Panc1 (cell line): ENCODE measurements at regions not wholly inside any gene's neighbourhood (a gene's known extent, or its start where the extent isn't known, plus 50 kb on each side); places are given as distances from the start of the nearest gene placed in this dataset.

ENCODE experiments used
- POLR2AphosphoS5 ChIP-seq: IDR thresholded peaks from 2 replicates; pipeline ENCODE4 v1.6.1; 2012; ENCODE audit warnings: mild to moderate bottlenecking, low read depth, low read length, moderate library complexity
- SIN3A ChIP-seq: IDR thresholded peaks from 2 replicates; pipeline ENCODE4 v1.6.1; 2012; ENCODE audit warnings: low read depth, mild to moderate bottlenecking, low read length, moderate library complexity, borderline replicate concordance; ENCODE audit not compliant: insufficient read depth
- TF ChIP-seq, protein P1 (sequence below): fragments of 450-650 bp; IDR thresholded peaks from 2 replicates; pipeline ENCODE4 v1.5.1; 2017; ENCODE audit warnings: mild to moderate bottlenecking

GRCh38 chr16:22971346-22971924 lies 157.5 kb downstream of the HS3ST2 start:
- TF ChIP-seq, protein P1, sequence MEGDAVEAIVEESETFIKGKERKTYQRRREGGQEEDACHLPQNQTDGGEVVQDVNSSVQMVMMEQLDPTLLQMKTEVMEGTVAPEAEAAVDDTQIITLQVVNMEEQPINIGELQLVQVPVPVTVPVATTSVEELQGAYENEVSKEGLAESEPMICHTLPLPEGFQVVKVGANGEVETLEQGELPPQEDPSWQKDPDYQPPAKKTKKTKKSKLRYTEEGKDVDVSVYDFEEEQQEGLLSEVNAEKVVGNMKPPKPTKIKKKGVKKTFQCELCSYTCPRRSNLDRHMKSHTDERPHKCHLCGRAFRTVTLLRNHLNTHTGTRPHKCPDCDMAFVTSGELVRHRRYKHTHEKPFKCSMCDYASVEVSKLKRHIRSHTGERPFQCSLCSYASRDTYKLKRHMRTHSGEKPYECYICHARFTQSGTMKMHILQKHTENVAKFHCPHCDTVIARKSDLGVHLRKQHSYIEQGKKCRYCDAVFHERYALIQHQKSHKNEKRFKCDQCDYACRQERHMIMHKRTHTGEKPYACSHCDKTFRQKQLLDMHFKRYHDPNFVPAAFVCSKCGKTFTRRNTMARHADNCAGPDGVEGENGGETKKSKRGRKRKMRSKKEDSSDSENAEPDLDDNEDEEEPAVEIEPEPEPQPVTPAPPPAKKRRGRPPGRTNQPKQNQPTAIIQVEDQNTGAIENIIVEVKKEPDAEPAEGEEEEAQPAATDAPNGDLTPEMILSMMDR = no peak
- TF ChIP-seq POLR2AphosphoS5 (no peak), SIN3A (no peak)
